ENCODE measurements at regions not wholly inside any gene's neighbourhood (a gene's known extent, or its start where the extent isn't known, plus 50 kb on each side); places are given as distances from the start of the nearest gene placed in this dataset.

DNA sequence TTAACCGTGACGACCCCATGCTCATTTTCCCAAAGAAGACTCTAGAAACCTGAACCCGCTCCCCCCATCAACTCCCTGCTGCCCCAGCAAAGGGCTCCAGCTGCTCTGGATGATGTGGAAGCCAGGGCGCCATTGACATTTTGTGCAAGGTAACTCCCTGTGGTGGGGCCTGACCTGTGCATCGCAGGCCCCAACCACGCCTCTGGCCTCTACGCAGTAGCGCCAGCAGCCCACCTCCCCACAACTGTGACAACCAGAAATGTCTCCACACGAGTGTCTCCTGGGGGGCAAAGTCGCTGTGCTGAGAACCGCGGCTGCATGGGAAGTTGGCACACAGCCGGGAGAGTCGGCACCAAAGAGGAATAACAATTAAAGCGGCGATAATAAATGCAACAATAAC is 86.9 kb upstream of the PRR5 start:
- no peak for DNase-seq (ENCODE audit: low spot score)

DNA sequence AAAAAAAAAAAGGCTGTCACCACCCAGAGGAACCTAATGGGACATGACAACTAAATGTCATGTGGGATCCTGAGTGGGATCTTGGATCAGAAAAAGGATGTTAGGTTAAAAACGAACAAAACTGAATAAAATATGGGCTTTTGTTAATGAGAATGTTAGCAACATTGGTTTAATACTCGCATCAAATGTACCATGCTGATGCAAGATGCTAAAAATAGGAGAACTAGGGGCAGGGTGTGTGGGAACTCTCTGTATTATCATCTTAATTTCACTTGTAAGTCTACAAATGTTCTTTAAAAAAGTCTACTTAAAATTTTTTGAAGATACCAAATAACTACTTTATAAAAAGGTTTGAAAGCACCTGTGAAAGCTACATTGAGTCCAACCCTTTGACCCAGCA is 88.8 kb upstream of the PRR5 start:
- no peak for DNase-seq (ENCODE audit: low spot score)

GRCh38 chr22:44611880-44612496 is 90.0 kb upstream of the PRR5 start:
- no peak for DNase-seq (ENCODE audit: low spot score)

DNA sequence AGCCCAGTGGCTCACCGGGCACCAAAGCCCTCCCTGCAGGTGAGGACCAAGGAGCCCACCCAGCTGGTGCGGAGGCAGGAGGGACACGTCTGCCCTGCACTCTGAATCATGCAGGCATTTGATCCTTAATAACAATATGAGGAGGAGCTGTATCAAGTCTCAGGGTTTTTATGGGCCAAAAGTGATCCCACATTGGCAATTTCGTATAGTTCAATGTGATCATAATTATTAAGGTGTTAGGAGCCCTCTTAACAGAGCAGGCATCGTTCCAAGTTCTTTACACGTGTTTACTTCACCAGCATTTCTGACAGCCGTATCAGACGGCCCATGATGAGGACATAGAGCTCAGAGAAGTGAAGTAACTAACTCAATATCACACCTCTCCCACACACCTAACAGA is 91.9 kb upstream of the PRR5 start:
- DNase-seq (ENCODE audit: low spot score), result no peak

GRCh38 chr22:44609400-44609988 is 92.5 kb upstream of the PRR5 start:
- no peak for DNase-seq (ENCODE audit: low spot score)

- DNase-seq (ENCODE audit: low spot score), result no peak
Measured at GRCh38 chr22:44608597-44609399, 93.2 kb upstream of the PRR5 start.

DNA sequence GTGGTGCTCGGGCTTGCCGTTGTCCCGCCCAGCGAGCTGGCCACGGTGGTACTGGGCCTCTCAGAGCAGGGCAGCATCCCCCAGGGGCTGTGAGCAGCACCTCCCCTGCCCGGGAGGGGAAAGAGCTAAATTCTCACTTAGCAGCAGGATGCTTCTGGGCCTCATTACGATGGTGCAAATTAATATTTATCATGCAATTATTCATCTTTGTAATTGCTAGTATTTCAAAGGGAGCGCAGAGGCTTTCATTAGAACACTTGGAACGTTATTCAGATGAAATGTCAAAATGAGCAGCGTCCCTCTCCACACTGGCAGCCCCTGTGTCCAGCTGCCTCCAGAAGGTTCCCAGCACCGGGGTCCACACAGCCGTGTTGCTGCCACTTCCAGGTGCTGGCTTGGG is 95.9 kb upstream of the PRR5 start:
- DNase-seq (ENCODE audit: low spot score), result no peak

DNA sequence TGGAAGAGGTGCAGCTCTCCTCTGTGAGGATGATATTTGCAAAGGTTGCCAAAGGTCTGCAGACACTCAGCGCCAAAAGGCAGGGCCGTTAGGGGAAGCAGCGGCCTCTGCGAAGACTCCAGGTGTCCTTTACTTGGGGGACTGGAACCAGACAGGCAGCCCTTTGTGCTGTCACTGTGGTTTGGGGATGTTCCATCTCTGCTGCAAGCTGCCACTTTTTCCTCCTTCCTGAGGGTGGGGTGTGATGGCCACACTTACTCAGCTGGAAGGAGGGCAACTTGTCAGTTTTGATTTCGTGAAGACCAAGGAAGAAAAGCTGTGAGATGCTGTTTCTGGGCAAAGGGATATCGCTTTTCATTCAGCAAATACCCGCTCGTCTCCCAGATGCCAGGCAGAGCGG is 96.5 kb upstream of the PRR5 start:
- DNase-seq (ENCODE audit: low spot score), result no peak

DNA sequence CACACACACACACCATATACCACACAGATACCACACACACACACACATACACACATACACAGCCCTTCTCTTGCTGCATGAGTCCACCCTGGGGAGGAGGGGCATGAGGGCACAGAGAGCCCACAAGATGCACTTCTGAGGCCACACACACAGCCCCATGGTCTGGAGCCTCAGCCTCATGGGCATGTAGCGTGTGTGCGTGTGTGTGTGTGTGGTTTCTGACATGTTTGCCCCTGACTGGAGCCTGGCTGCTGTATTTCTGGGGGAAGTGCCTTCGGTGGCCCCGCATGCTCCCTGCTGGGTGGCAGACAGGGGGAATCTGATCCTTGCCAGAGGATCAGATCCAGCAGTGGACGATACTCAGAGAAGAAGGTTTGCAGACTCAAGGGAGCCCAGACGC is 97.0 kb upstream of the PRR5 start:
- no peak for DNase-seq (ENCODE audit: low spot score)

- no peak for DNase-seq (ENCODE audit: low spot score)
Measured at GRCh38 chr22:44604455-44604854, 97.5 kb upstream of the PRR5 start.

DNA sequence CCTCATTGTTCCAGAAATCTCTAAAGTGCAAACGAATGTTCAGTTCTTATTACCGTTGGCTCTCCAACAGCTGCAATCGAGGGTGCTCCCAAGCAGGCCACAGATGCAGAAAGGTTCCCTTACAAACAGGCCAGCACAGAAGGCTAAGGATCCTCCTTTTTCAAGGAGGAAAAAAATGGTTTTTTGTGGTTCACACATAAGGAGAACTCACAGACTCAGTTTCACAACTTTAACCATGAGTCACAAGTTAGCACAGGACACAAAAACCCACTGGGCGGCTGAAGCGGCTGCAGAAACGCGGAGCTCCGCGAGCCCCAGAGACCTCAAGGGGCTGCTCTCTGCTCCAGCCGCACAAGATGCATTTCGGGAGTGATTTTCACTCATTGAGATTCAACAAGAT is 98.2 kb upstream of the PRR5 start:
- DNase-seq (ENCODE audit: low spot score), result no peak

DNA sequence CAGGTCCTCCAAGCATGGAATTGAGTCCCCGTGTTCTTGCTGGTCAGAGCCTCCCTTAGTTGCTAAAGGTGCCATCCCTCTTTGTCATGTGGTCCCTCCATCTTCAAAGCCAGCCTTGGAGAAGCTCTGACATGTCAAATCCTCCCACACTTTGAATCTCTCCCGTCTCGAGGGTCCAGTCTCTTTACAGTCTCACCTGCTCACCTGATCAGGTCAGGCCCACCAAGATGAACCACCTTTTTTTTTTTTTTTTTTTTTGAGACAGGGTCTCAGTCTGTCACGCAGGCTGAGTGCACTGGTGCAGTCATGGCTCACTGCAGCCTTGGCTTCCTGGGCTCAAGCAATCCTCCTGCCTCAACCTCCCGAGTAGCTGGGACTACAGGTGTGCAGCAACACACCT is 100.3 kb upstream of the PRR5 start:
- no peak for DNase-seq (ENCODE audit: low spot score)

- no peak for DNase-seq (ENCODE audit: low spot score)
Measured at GRCh38 chr22:44601189-44601588, 100.8 kb upstream of the PRR5 start.

GRCh38 chr22:44600207-44600785 is 101.7 kb upstream of the PRR5 start:
- no peak for DNase-seq (ENCODE audit: low spot score)

DNA sequence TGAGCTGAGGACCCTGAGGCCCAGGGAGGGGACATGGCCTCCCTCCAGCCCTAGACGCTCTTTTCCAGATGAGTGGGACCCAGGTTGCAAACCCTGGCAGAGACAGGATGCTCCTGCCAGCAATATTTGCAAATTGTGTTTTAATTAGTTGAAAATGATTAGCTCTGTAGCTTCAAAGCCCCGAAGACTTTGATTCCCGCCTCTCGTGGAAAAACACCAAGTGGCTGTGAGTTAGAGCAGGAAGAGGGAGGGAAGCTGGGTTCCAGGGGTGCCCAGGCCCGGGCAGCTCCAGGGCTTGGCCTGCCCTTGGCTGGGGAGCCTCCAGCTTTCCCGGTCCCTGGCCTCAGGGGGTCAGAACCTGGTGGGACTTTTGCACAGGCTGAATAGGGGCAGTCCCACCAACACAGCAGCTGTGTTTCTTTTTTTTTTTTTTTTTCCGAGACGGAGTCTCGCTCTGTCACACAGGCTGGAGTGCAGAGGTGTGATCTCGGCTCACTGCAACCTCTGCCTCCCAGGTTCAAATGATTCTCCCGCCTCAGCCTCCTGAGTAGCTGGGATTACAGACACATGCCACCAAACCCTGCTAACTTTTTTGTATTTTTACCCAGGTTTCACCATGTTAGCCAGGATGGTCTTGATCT is 101.6 kb upstream of the RTL6 start:
- DNase-seq (ENCODE audit: low spot score), result no peak

DNA sequence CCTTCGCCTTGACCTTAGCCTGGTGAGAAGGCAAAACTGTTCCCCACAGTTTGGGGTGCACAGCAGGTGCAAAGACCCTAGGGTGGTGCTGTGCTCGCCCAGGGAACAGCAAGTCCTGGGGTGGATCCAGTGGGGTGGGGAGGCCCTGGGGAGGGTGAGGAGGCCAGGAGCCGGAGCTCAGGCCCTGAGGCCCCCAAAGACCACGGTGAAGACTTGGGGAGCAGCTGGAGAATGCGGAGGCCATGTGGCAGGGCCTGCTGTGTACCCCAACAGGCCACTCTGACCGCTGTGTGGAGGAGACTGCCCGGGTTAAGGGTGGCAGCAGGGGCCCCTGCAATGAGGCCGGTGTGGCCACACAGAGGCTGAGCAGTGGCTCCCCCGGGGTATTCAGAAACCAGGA is 101.1 kb upstream of the RTL6 start:
- DNase-seq (ENCODE audit: low spot score), result no peak

DNA sequence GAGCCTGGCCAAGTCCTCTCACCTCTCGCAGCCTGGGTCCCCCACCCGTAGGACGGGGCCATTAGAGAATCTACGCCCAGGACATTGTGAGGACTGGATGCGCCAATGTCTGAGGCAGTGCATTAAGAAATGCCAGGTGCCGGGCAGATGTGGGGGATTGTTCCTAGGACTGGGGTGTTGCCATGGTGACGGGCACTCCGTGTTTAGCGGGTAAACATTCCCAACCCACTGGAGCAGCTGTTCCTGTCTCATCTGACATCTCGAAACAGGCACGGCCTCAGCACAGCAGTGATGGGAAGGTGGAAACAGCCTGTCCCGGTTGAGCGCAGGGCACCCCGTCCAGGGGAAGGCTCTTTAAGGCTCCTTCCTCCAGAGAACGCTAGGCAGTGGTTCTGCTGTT is 99.6 kb upstream of the RTL6 start:
- no peak for DNase-seq (ENCODE audit: low spot score)

GRCh38 chr22:44596396-44597125 is 98.5 kb upstream of the RTL6 start:
- DNase-seq (ENCODE audit: low spot score), result no peak

GRCh38 chr22:44595841-44596341 is 97.9 kb upstream of the RTL6 start:
- DNase-seq (ENCODE audit: low spot score), result no peak

GRCh38 chr22:44594951-44595350 is 96.9 kb upstream of the RTL6 start:
- no peak for DNase-seq (ENCODE audit: low spot score)

GRCh38 chr22:44592824-44593148 is 94.8 kb upstream of the RTL6 start:
- DNase-seq (ENCODE audit: low spot score), result no peak

All from hematopoietic multipotent progenitor cell treated with erythropoietin and hydrocortisone succinate and interleukin-3 and kit ligand, for 17 days (in vitro differentiated cells).